PC-9 (cell line): ENCODE measurements at regions not wholly inside any gene's neighbourhood (a gene's known extent, or its start where the extent isn't known, plus 50 kb on each side); places are given as distances from the start of the nearest gene placed in this dataset.
"Not testable (repeated sequence)": the region's sequence is repeated elsewhere in the genome, so short reads cannot be mapped to it uniquely, and the experiment has no call there.

Experiments
- CTCF ChIP-seq: fragments of 200-600 bp; sonication (generic); conservative IDR thresholded peaks from 2 replicates; pipeline ENCODE4 v1.6.1; 2017; ENCODE audit warnings: mixed run types, antibody characterized with exemption, mild to moderate bottlenecking, moderate library complexity
- EZH2 ChIP-seq: fragments of 200-600 bp; sonication (generic); IDR thresholded peaks from 2 replicates; pipeline ENCODE4 v1.8.0; 2017; ENCODE audit warnings: antibody characterized with exemption, low read depth

DNA sequence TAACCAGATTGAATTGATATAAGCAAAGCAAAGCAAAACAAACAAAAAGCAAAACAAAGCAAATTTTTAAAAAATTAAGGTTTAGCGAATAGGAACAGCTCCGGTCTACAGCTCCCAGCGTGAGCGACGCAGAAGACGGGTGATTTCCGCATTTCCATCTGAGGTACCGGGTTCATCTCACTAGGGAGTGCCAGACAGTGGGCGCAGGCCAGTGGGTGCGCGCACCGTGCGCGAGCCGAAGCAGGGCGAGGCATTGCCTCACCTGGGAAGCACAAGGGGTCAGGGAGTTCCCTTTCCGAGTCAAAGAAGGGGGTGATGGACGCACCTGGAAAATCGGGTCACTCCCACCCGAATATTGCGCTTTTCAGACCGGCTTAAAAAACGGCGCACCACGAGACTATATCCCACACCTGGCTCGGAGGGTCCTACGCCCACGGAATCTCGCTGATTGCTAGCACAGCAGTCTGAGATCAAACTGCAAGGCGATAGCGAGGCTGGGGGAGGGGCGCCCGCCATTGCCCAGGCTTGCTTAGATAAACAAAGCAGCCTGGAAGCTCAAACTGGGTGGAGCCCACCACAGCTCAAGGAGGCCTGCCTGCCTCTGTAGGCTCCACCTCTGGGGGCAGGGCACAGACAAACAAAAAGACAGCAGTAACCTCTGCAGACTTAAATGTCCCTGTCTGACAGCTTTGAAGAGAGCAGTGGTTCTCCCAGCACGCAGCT lies 170.3 kb downstream of the MCHR2 start:
- TF ChIP-seq CTCF, EZH2: not testable (repeated sequence)
